Transverse colon (tissue), 4 donors: ENCODE measurements at regions not wholly inside any gene's neighbourhood (a gene's known extent, or its start where the extent isn't known, plus 50 kb on each side); places are given as distances from the start of the nearest gene placed in this dataset.
A peak's percentile ranks its signal among the peaks of the same experiment; 100 is the strongest.

ENCODE experiments used
- DNase-seq: peaks from one replicate; pipeline ENCODE4 v3.0.0-alpha.2; 2019
- H3K27ac ChIP-seq, 4 donors: fragments of 200-600 bp; sonication (generic); 2 replicates each; pipeline ENCODE4 v1.5.1; 2016 to 2018; ENCODE audit warnings: inconsistent platforms in 4 of 4
- H3K27me3 ChIP-seq: fragments of 200-600 bp; sonication (generic); 2 replicates; pipeline ENCODE4 v1.5.1; 2017; ENCODE audit warnings: inconsistent platforms
- H3K36me3 ChIP-seq, 4 donors: fragments of 200-600 bp; sonication (generic); 2 replicates each; pipeline ENCODE4 v1.5.1; 2017 to 2019; ENCODE audit warnings: inconsistent platforms in 4 of 4
- H3K4me1 ChIP-seq, 4 donors: fragments of 200-600 bp; sonication (generic); 2 replicates each; pipeline ENCODE4 v1.5.1; 2017 to 2020; ENCODE audit warnings: inconsistent platforms in 4 of 4
- H3K4me3 ChIP-seq, 4 donors: fragments of 200-600 bp; sonication (generic); 1 replicate in 1 of 4; 2 replicates in 3 of 4; pipeline versions ENCODE4 v1.5.1 to v1.6.1; 2017 to 2019; ENCODE audit warnings: inconsistent platforms in 4 of 4
- H3K9me3 ChIP-seq, 2 donors: fragments of 200-600 bp; sonication (generic); 2 replicates each; pipeline ENCODE4 v1.5.1; 2017 to 2019; ENCODE audit warnings: inconsistent platforms in 2 of 2
- EP300 ChIP-seq: sonication (generic); formaldehyde crosslinking; IDR thresholded peaks from one replicate; pipeline ENCODE4 v1.6.1; 2017; ENCODE audit warnings: antibody characterized with exemption, low read depth
- POLR2A ChIP-seq: fragments of 450-650 bp; IDR thresholded peaks from one replicate; pipeline ENCODE4 v1.6.1; 2016; ENCODE audit warnings: antibody characterized with exemption, mild to moderate bottlenecking, moderate library complexity
- POLR2AphosphoS5 ChIP-seq, 3 donors: sonication (generic); formaldehyde crosslinking; IDR thresholded peaks; one replicate each; pipeline ENCODE4 v1.6.1; 2016; ENCODE audit warnings: antibody characterized with exemption in 3 of 3
- WGBS, 2 donors: methylation state at CpG; one replicate each; pipeline ENCODE4 v1.1.5; 2018; ENCODE audit warnings: low coverage in 1 of 2; 5-methylcytosine and 5-hydroxymethylcytosine counted together
- in situ Hi-C, 4 donors: fragments of 200-750 bp; cut with MboI; loops; one replicate each; pipeline versions ENCODE4 v1.15.0 to v1.15.1; 2017; ENCODE audit warnings: low sequenced_read_pairs in 3 of 4, low pct_ligation_motif_present in 1 of 4, low pct_unique_long_range_greater_than_20kb in 1 of 4
- intact Hi-C: fragments of 100-400 bp; cut with DNase I; formaldehyde crosslinking; loops from one replicate; pipeline ENCODE4 v1.15.1; 2023; ENCODE audit warnings: low total_unique reads
- TF ChIP-seq, protein P1 (sequence below), 5 experiments: fragments of 200-600 bp in 3 of 5; fragments of 450-650 bp in 2 of 5; sonication (generic) in 3 of 5; IDR thresholded peaks; 1 replicate in 2 of 5; 2 replicates in 3 of 5; pipeline ENCODE4 v1.5.1; 2016 to 2017; ENCODE audit warnings: antibody characterized with exemption in 5 of 5, inconsistent platforms in 3 of 5, mild to moderate bottlenecking in 2 of 5, moderate library complexity in 1 of 5

DNA sequence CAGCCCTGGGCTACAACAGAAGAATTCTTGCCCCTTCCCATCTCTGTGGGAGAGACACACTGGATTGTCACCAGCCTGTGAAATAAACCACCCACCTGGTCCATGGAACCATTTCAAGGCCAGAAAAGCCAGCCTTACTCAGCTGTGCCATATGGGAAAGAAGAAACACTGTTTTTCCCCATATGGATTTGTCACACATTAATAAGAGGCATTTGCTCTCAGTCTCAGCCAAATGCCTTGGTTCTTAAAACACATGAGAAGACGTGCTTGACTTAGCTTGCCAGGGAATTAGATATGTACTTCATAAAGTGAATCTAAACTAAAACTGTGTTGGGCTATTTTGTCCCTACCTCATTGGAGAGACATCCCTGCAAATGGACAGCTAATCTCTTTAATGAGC lies 308.6 kb upstream of the TNP1 start:
- H3K9me3 ChIP-seq = peaks cover 0 to 4% of the 10 kb centered on the region in 2 donors
- DNase-seq = no peak
- peaks cover 0 to 4% (median 0%) of the 10 kb centered on the region in 4 donors for H3K4me1 ChIP-seq
- H3K4me3 ChIP-seq = no peak overlapping the region
- in situ Hi-C loops = loop anchor here in 2 of 4 donors (10.0 to 25.0 kb wide), 2 partner anchors 474 to 481 kb away; partner anchors contain the start of gene IGFBP5 (in 2 of the 2)
- no peak overlapping the region for H3K27ac ChIP-seq
- 94% methylated on average over 1 of the region's 1 CpG; no CpG with 5 or more reads in 1 of the 2 donors for WGBS, 2 donors
- TF ChIP-seq, protein P1, sequence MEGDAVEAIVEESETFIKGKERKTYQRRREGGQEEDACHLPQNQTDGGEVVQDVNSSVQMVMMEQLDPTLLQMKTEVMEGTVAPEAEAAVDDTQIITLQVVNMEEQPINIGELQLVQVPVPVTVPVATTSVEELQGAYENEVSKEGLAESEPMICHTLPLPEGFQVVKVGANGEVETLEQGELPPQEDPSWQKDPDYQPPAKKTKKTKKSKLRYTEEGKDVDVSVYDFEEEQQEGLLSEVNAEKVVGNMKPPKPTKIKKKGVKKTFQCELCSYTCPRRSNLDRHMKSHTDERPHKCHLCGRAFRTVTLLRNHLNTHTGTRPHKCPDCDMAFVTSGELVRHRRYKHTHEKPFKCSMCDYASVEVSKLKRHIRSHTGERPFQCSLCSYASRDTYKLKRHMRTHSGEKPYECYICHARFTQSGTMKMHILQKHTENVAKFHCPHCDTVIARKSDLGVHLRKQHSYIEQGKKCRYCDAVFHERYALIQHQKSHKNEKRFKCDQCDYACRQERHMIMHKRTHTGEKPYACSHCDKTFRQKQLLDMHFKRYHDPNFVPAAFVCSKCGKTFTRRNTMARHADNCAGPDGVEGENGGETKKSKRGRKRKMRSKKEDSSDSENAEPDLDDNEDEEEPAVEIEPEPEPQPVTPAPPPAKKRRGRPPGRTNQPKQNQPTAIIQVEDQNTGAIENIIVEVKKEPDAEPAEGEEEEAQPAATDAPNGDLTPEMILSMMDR (IDR thresholded peaks at IDR 0.05) = no peak
- no peak for TF ChIP-seq EP300
- TF ChIP-seq POLR2AphosphoS5 (IDR thresholded peaks at IDR 0.05) = no peak
- no peak for TF ChIP-seq POLR2A
- intact Hi-C loops = no loop called here
- no peaks in the 10 kb centered on the region for H3K27me3 ChIP-seq
- H3K36me3 ChIP-seq = no peaks in the 10 kb centered on the region

DNA sequence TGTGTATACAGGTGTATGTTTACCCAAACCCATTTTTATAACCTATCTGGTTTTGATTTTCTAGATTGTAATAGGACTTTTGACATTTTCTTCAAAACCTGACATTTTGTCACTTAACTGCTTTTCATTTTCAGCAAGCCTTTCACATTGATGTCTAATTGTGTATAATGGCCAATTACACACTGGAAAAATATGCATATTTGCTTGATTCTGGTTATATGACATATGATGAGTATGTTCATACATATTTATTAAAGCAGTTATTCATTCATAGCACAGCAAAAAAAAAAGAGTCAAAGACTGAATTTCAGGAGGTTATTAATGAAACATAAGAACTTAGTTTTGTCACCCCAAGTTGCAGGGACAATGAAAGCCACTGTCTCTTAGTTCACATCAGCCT lies 307.7 kb upstream of the TNP1 start:
- Histone ChIP-seq H3K4me1 (peaks cover 0 to 4% (median 0%) of the 10 kb centered on the region in 4 donors), H3K4me3 (no peak overlapping the region), H3K27ac (no peak overlapping the region), H3K27me3 (no peaks in the 10 kb centered on the region), H3K36me3 (no peaks in the 10 kb centered on the region), H3K9me3 (peaks cover 0 to 4% of the 10 kb centered on the region in 2 donors)
- no peak for DNase-seq
- no peak for TF ChIP-seq POLR2AphosphoS5 (IDR thresholded peaks at IDR 0.05)
- TF ChIP-seq POLR2A = no peak
- TF ChIP-seq, protein P1 (IDR thresholded peaks at IDR 0.05) = no peak
- no peak for TF ChIP-seq EP300
- intact Hi-C loops (no loop called here), in situ Hi-C loops (loop anchor here in 2 of 4 donors (10.0 to 25.0 kb wide), 2 partner anchors 473 to 480 kb away; partner anchors contain the start of gene IGFBP5 (in 2 of the 2))

DNA sequence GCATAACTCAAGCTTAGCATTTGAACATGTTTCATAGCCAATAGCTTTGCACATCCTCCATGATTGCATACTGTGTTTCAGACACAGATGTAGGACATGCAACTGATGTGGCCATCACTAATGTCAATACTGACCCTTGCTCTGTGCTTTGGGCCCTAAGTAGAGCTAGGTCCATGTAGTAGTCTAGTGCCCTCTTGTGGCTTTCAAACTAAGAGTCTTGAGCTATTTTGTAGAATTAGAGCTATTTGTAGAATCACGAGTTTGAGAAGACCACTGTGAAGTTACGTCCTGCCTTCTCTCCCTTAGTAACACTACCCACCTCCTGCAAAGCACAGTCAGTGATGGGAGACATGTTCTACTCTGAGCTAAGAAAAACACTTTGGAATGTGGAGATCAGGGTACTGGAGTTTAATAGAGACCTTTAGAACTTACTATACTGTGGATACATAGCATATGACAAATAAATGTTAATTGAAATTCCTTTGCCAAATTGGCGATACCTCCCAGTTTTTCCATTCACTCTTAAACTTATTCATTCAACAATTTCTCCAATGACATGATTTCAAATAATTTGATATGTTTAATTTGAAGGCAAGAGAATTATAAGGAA lies 306.5 kb upstream of the TNP1 start:
- 53 to 83% methylated on average over 1 to 3 of the region's 3 CpGs for WGBS, 2 donors
- no peak for DNase-seq
- Histone ChIP-seq H3K27me3 (no peaks in the 10 kb centered on the region), H3K9me3 (peaks cover 0 to 4% of the 10 kb centered on the region in 2 donors), H3K27ac (no peak overlapping the region), H3K4me1 (peaks cover 0 to 4% (median 1%) of the 10 kb centered on the region in 4 donors), H3K36me3 (no peaks in the 10 kb centered on the region), H3K4me3 (no peak overlapping the region)
- in situ Hi-C loops = loop anchor here in 2 of 4 donors (10.0 to 25.0 kb wide), 2 partner anchors 472 to 479 kb away; partner anchors contain the start of gene IGFBP5 (in 2 of the 2)
- TF ChIP-seq, protein P1 (IDR thresholded peaks at IDR 0.05) = peak in 3 of 5 experiments; percentile 16 to 28 (median 17)
- TF ChIP-seq POLR2A = no peak
- intact Hi-C loops = no loop called here

DNA sequence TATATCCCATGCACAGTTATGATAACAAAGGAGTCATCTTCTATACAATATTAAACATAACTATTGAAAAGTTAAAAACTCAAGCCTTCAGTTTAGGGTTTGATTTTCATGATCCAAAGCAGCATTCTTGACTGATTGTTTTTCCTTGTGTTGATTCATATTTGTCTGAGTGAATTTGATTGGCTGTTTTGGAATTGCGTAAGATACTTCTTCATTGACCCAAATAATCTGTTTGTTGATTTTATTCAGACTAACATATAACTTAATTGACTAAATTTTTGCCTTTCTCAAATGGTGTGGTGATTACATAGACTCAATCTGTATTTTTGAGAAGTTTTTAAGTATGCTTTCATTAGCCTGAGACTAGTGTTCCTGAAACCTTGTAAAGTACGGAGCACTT lies 305.7 kb upstream of the TNP1 start:
- H3K36me3 ChIP-seq = no peaks in the 10 kb centered on the region
- TF ChIP-seq EP300 (no peak), POLR2AphosphoS5 (IDR thresholded peaks at IDR 0.05) (no peak), POLR2A (no peak)
- TF ChIP-seq, protein P1 (IDR thresholded peaks at IDR 0.05) = no peak
- intact Hi-C loops = no loop called here
- 95 to 96% methylated on average over 2 of the region's 2 CpGs for WGBS, 2 donors
- no peaks in the 10 kb centered on the region for H3K27me3 ChIP-seq
- H3K4me1 ChIP-seq = peaks cover 0 to 4% (median 2%) of the 10 kb centered on the region in 4 donors
- H3K9me3 ChIP-seq = peaks cover 0 to 4% of the 10 kb centered on the region in 2 donors
- no peak overlapping the region for H3K4me3 ChIP-seq
- in situ Hi-C loops = loop anchor here in 2 of 4 donors (10.0 to 25.0 kb wide), 2 partner anchors 471 to 478 kb away; partner anchors contain the start of gene IGFBP5 (in 2 of the 2)
- no peak for DNase-seq
- H3K27ac ChIP-seq = no peak overlapping the region
